ENCODE measurements at regions not wholly inside any gene's neighbourhood (a gene's known extent, or its start where the extent isn't known, plus 50 kb on each side); places are given as distances from the start of the nearest gene placed in this dataset.

DNA sequence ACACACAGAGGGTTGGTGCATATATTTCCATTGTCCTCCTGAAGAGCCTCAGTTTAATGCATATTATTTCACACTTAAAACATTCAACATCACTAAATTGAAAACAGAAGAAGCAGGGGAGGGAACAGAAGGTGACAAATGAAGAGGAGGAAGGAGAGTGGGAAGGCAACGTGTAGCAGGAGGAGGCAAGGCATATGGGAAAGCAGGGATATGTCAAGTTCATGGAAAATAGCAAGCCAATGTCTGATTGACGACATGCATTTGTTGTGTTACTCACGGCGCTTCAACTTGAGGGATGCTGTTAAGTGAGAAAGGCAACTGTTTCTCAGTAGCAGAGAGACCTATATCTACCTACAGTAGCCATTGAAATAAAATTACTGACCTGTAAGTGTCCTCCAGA, 154.5 kb downstream of the NSUN3 start:
- Histone ChIP-seq H3K23ac (ENCODE audit: low read depth, low read length, poor library complexity) (no peak overlapping the region), H4K8ac (ENCODE audit: low read depth, low read length) (no peak overlapping the region), H3K14ac (ENCODE audit: low read length) (no peak overlapping the region), H3K27ac (replicated peaks; ENCODE audit: low read length) (no peak overlapping the region), H2BK5ac (ENCODE audit: low read length) (no peak overlapping the region), H2BK120ac (ENCODE audit: low read depth, low read length) (no peak overlapping the region), H3K4me3 (ENCODE audit: low read length in 2 of 2) (no peak overlapping the region), H3K4me1 (ENCODE audit: control insufficient read depth in 2 of 2, insufficient read depth in 1 of 2, low read depth in 1 of 2, low read length in 2 of 2) (no peaks in the 10 kb centered on the region), H3K36me3 (replicated peaks in 1 of 2; ENCODE audit: control insufficient read depth in 2 of 2, insufficient read depth in 2 of 2, low read length in 2 of 2) (no peaks in the 10 kb centered on the region), H2BK15ac (ENCODE audit: low read length) (no peak overlapping the region), H3K27me3 (ENCODE audit: control insufficient read depth in 3 of 3, insufficient read depth in 3 of 3, low read depth in 1 of 3, low read length in 3 of 3) (no peaks in the 10 kb centered on the region), H2BK12ac (ENCODE audit: low read length) (no peak overlapping the region), H3K9ac (ENCODE audit: low read depth, low read length, poor library complexity) (no peak overlapping the region), H3K4me2 (ENCODE audit: insufficient read depth, low read length, poor library complexity, severe bottlenecking) (no peak overlapping the region), H3K4ac (ENCODE audit: low read length) (no peak overlapping the region), H2AFZ (ENCODE audit: low read length) (no peak overlapping the region), H3K18ac (ENCODE audit: low read length) (no peak overlapping the region), H3K9me3 (replicated peaks in 1 of 2; ENCODE audit: control insufficient read depth in 2 of 2, insufficient read depth in 1 of 2, low read depth in 1 of 2, low read length in 2 of 2) (no peaks in the 10 kb centered on the region), H2AK5ac (ENCODE audit: low read depth, low read length) (no peak overlapping the region), H3K79me1 (ENCODE audit: low read depth, low read length) (no peaks in the 10 kb centered on the region), H4K91ac (ENCODE audit: low read depth, low read length, poor library complexity) (no peak overlapping the region)
- no CpG with 5 or more reads among the region's 4 CpGs for WGBS, 2 donors (ENCODE audit: extremely low coverage in 2 of 2, insufficient read length in 2 of 2, insufficient replicate concordance in 1 of 2)
- no peak for DNase-seq (ENCODE audit: low spot score)

DNA sequence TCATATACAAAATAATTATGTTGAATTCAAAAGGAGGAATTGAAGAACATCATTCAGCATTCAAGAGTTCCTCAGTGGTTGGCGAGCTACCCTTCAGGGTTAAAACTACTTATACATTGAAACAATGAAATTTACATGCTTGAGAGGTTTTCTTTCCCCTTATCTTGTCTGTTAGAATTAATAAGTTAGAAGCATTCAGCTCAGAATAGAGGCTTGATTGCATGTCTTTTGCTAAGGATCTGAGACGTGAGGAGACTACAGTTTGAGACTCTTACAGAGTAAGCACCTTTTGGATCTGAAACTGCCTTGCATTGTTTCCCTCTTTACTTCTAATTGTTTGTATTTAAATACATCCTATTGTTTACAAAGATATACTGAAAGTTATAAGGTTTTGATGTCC, 157.6 kb downstream of the NSUN3 start:
- Histone ChIP-seq H3K79me1 (ENCODE audit: low read depth, low read length) (no peaks in the 10 kb centered on the region), H2BK12ac (ENCODE audit: low read length) (no peak overlapping the region), H3K4me1 (ENCODE audit: control insufficient read depth in 2 of 2, insufficient read depth in 1 of 2, low read depth in 1 of 2, low read length in 2 of 2) (peaks cover 0 to 3% of the 10 kb centered on the region in 2 donors), H2AK5ac (ENCODE audit: low read depth, low read length) (no peak overlapping the region), H4K91ac (ENCODE audit: low read depth, low read length, poor library complexity) (no peak overlapping the region), H2BK15ac (ENCODE audit: low read length) (no peak overlapping the region), H3K4ac (ENCODE audit: low read length) (no peak overlapping the region), H3K9ac (ENCODE audit: low read depth, low read length, poor library complexity) (no peak overlapping the region), H3K36me3 (replicated peaks in 1 of 2; ENCODE audit: control insufficient read depth in 2 of 2, insufficient read depth in 2 of 2, low read length in 2 of 2) (no peaks in the 10 kb centered on the region), H4K8ac (ENCODE audit: low read depth, low read length) (no peak overlapping the region), H2BK120ac (ENCODE audit: low read depth, low read length) (no peak overlapping the region), H3K27ac (replicated peaks; ENCODE audit: low read length) (no peak overlapping the region), H3K18ac (ENCODE audit: low read length) (no peak overlapping the region), H3K27me3 (ENCODE audit: control insufficient read depth in 3 of 3, insufficient read depth in 3 of 3, low read depth in 1 of 3, low read length in 3 of 3) (no peaks in the 10 kb centered on the region), H3K9me3 (replicated peaks in 1 of 2; ENCODE audit: control insufficient read depth in 2 of 2, insufficient read depth in 1 of 2, low read depth in 1 of 2, low read length in 2 of 2) (no peaks in the 10 kb centered on the region), H2AFZ (ENCODE audit: low read length) (no peak overlapping the region), H3K23ac (ENCODE audit: low read depth, low read length, poor library complexity) (no peak overlapping the region), H3K4me2 (ENCODE audit: insufficient read depth, low read length, poor library complexity, severe bottlenecking) (no peak overlapping the region), H3K14ac (ENCODE audit: low read length) (no peak overlapping the region), H2BK5ac (ENCODE audit: low read length) (no peak overlapping the region), H3K4me3 (ENCODE audit: low read length in 2 of 2) (no peak overlapping the region)
- no peak for DNase-seq (ENCODE audit: low spot score)
- no CpG with 5 or more reads among the region's 2 CpGs for WGBS, 2 donors (ENCODE audit: extremely low coverage in 2 of 2, insufficient read length in 2 of 2, insufficient replicate concordance in 1 of 2)

DNA sequence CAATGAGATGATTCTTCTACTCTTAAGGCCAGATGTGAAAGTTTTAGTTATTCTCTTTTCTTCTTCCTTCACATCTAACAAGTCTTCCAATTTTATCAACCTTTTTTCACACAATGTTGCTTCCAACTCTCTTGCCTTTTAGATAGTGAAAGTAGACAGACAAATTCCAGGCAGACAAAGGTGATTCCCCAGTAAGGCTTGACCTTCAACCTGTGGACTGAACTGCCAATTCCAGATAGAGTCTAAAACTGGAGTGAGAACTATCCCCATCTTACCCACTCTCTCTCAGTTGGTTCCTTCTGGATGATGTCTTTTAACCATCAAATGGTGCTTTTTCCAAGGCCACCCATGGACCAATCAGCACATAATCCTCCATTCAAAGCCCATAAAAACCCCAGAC, 159.0 kb downstream of the NSUN3 start:
- no peak overlapping the region for H4K8ac ChIP-seq (ENCODE audit: low read depth, low read length)
- H3K79me1 ChIP-seq (ENCODE audit: low read depth, low read length) = no peaks in the 10 kb centered on the region
- no peak overlapping the region for H3K27ac ChIP-seq (replicated peaks; ENCODE audit: low read length)
- H4K91ac ChIP-seq (ENCODE audit: low read depth, low read length, poor library complexity) = no peak overlapping the region
- H3K4ac ChIP-seq (ENCODE audit: low read length) = no peak overlapping the region
- no peak overlapping the region for H2AK5ac ChIP-seq (ENCODE audit: low read depth, low read length)
- no peak overlapping the region for H3K23ac ChIP-seq (ENCODE audit: low read depth, low read length, poor library complexity)
- H3K14ac ChIP-seq (ENCODE audit: low read length) = no peak overlapping the region
- no peak overlapping the region for H2BK15ac ChIP-seq (ENCODE audit: low read length)
- H3K9ac ChIP-seq (ENCODE audit: low read depth, low read length, poor library complexity) = no peak overlapping the region
- H3K27me3 ChIP-seq (ENCODE audit: control insufficient read depth in 3 of 3, insufficient read depth in 3 of 3, low read depth in 1 of 3, low read length in 3 of 3) = no peaks in the 10 kb centered on the region
- H2BK5ac ChIP-seq (ENCODE audit: low read length) = no peak overlapping the region
- H2BK120ac ChIP-seq (ENCODE audit: low read depth, low read length) = no peak overlapping the region
- peaks cover 0 to 10% of the 10 kb centered on the region in 2 donors for H3K4me1 ChIP-seq (ENCODE audit: control insufficient read depth in 2 of 2, insufficient read depth in 1 of 2, low read depth in 1 of 2, low read length in 2 of 2)
- no peak overlapping the region for H3K4me3 ChIP-seq (ENCODE audit: low read length in 2 of 2)
- H3K18ac ChIP-seq (ENCODE audit: low read length) = no peak overlapping the region
- H3K4me2 ChIP-seq (ENCODE audit: insufficient read depth, low read length, poor library complexity, severe bottlenecking) = no peak overlapping the region
- H2BK12ac ChIP-seq (ENCODE audit: low read length) = no peak overlapping the region
- H3K9me3 ChIP-seq (replicated peaks in 1 of 2; ENCODE audit: control insufficient read depth in 2 of 2, insufficient read depth in 1 of 2, low read depth in 1 of 2, low read length in 2 of 2) = no peaks in the 10 kb centered on the region
- no peaks in the 10 kb centered on the region for H3K36me3 ChIP-seq (replicated peaks in 1 of 2; ENCODE audit: control insufficient read depth in 2 of 2, insufficient read depth in 2 of 2, low read length in 2 of 2)
- DNase-seq (ENCODE audit: low spot score) = no peak
- no peak overlapping the region for H2AFZ ChIP-seq (ENCODE audit: low read length)

DNA sequence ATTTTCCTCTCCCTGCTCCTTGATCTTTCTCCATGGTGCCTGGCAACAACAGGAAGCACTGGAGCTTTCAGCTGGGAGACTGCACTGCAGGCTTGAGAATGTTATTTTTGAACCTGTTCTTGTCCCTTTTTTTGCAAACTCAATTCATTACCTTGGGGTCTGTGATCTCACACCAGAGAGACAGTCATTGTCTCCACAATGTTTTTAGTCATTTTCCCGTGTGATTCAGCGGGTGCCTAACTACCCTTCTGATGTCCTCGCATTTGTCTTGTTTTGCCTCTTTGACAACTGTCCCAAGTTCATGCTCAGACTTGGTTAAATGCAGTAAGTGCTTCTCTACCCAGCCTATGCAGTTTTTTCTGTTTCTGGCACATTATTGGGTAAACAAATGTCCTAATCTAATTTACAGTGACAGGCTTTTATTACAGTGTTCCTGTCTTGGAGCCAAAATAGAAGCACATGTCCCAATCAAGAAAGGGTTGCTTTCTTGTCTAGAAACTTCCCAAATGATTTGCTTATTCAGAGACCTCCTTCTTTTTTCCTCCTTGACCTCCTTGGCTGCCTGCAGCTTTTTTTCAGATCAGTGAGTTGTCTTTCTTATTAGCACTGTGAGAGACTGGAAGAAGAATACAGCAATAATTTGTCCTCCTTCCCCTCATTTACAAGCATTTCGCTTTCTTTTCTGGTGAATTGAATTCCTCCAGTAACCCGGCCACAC, 162.4 kb downstream of the NSUN3 start:
- Histone ChIP-seq H3K4me3 (ENCODE audit: low read length in 2 of 2) (no peak overlapping the region), H3K27ac (replicated peaks; ENCODE audit: low read length) (no peak overlapping the region)
- no CpG with 5 or more reads among the region's 5 CpGs for WGBS, 2 donors (ENCODE audit: extremely low coverage in 2 of 2, insufficient read length in 2 of 2, insufficient replicate concordance in 1 of 2)

More for the DNA sequence above, 162.4 kb downstream of the NSUN3 start:
- H3K4me1 ChIP-seq (ENCODE audit: control insufficient read depth in 2 of 2, insufficient read depth in 1 of 2, low read depth in 1 of 2, low read length in 2 of 2) = peaks cover 0 to 10% of the 10 kb centered on the region in 2 donors
- H3K4ac ChIP-seq (ENCODE audit: low read length) = no peak overlapping the region
- H2AFZ ChIP-seq (ENCODE audit: low read length) = peak overlapping the region; percentile 84
- no peak overlapping the region for H2BK5ac ChIP-seq (ENCODE audit: low read length)
- H3K9ac ChIP-seq (ENCODE audit: low read depth, low read length, poor library complexity) = no peak overlapping the region
- H3K14ac ChIP-seq (ENCODE audit: low read length) = no peak overlapping the region
- no peaks in the 10 kb centered on the region for H3K9me3 ChIP-seq (replicated peaks in 1 of 2; ENCODE audit: control insufficient read depth in 2 of 2, insufficient read depth in 1 of 2, low read depth in 1 of 2, low read length in 2 of 2)
- DNase-seq (ENCODE audit: low spot score) = no peak
- no peak overlapping the region for H2BK120ac ChIP-seq (ENCODE audit: low read depth, low read length)
- H3K23ac ChIP-seq (ENCODE audit: low read depth, low read length, poor library complexity) = no peak overlapping the region
- H3K18ac ChIP-seq (ENCODE audit: low read length) = no peak overlapping the region
- no peak overlapping the region for H4K91ac ChIP-seq (ENCODE audit: low read depth, low read length, poor library complexity)
- no peaks in the 10 kb centered on the region for H3K36me3 ChIP-seq (replicated peaks in 1 of 2; ENCODE audit: control insufficient read depth in 2 of 2, insufficient read depth in 2 of 2, low read length in 2 of 2)
- no peaks in the 10 kb centered on the region for H3K79me1 ChIP-seq (ENCODE audit: low read depth, low read length)
- H3K4me2 ChIP-seq (ENCODE audit: insufficient read depth, low read length, poor library complexity, severe bottlenecking) = no peak overlapping the region
- no peak overlapping the region for H2BK12ac ChIP-seq (ENCODE audit: low read length)
- H2AK5ac ChIP-seq (ENCODE audit: low read depth, low read length) = no peak overlapping the region
- no peak overlapping the region for H4K8ac ChIP-seq (ENCODE audit: low read depth, low read length)
- H2BK15ac ChIP-seq (ENCODE audit: low read length) = no peak overlapping the region
- no peaks in the 10 kb centered on the region for H3K27me3 ChIP-seq (ENCODE audit: control insufficient read depth in 3 of 3, insufficient read depth in 3 of 3, low read depth in 1 of 3, low read length in 3 of 3)

Measured in neuronal stem cell (in vitro differentiated cells).